T-helper 22 cell (primary cell): ENCODE measurements at regions not wholly inside any gene's neighbourhood (a gene's known extent, or its start where the extent isn't known, plus 50 kb on each side); places are given as distances from the start of the nearest gene placed in this dataset.

Experiments
- DNase-seq: peaks from one replicate; pipeline ENCODE4 v3.0.0-alpha.2; 2020; ENCODE audit warnings: low read depth

DNA sequence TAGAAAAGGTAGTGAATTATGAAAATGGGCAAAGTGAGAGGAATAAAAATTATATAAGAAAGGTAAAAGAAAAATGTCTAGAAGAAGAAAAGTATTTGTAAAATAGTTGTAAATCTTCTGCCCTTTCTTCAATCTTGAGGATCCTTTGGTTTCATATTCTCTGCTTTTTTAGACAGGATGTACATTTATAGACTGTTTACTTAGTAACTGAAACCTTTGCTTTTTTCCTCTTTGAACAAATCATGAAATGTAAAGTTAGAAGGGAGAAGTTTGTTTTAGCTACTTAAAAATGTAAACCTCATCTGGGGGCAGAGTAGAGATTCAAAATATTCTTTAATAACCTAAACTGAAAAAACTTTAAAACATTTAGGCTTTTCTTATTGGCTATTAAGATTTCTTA is 150.4 kb upstream of the ITGA4 start:
- DNase-seq = no peak

DNA sequence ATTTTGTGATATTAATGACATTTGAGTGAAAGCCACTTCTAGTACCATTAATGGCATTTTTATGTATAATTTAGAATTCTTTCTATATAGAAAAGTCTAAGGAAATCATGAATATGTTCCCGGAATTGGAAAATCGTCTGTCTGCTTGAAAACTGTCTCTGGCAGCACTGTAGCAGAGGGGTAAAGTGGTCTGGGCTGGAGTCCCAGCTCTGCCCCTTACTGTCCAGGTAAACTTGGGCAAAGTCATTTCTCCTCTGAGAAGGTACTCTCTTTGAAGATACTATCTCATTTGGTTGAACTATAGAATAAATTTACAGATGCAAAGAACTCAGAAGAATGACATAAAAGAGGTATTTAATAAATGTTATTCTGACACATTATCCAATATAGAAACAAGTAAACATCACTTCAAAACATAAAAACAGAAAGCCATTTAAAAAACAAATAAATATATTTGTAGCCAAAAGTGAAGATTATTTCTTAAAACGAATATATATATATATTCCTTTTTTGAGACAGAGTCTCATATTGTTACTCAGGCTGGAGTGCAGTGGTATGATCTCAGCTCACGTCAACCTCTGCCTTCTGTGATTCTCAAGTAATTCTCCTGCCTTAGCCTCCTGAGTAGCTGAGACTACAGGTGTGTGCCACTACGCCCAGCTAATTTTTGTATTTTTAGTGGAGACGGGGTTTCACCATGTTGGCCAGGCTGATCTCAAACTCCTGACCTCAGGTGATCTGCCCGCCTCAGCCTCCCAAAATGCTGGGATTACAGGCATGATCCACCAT is 149.8 kb upstream of the ITGA4 start:
- DNase-seq = no peak

DNA sequence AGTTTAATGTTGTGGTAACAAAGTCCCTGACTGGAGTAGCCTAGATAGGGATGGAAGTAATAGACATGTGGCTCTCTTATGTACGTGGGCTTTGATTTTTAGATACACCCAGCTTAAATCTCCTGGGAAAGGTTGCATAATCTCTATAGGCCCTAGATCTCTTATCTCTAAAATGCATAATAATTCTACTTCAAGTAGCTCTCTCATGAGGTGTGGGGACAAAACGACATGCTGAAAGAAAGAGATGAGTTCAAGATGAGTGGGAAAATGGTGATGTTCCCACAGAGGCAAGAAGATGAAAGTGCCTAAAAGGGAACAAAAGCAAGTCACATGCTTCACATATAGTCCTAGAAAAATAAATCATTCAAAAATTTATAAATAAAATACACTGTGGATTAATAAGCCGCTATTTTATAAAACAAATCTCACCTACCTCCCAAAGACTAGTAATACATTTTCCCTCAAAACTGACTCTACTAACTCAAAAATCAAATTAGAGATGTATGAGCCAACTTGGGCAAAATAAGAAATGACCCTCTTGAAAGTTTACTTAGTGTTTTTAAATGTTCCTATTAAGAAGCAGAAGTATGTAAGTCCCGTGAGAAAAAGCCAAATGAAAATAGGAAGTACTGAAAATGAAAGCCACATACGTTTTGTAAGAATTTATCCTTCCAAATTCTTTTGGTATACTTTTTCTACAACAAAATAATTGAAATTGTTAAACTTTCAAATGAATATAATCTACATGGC is 148.2 kb upstream of the ITGA4 start:
- DNase-seq = no peak

DNA sequence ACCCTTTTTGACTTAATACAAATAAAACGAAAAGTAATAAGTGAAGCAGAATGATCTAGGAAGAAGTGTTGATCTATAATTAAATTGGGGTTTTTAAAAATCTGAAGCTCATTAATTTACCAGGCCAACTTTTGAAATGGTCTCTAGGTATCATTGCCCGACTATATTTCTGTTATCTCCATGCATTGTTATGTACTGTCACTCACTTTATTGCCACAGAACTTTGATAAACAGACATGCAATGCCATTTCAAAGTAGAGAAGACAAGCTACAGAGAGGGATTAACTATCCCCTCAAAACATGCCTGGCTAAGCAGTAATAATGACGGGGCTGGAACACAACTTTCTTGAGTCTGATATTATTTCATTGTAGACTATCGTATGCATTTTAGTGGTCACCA is 147.6 kb upstream of the ITGA4 start:
- no peak for DNase-seq

DNA sequence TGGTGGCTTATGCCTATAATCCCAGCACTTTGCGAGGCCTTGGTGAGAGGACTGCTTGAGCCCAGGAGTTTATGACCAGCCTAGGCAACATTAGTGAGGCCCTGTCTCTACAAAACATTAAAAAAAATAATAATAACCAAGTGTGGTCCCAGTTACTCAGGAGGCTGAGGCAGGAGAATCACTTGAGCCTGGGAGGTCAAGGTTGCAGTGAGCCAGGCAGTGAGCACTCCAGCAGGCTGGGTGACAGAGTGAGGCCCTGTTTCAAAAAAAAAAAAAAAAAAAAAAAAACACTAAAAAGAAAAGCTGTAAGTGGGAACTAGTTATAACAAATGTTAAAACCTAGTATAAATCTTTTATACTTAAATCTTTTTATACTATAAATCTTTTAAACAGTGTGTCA is 146.2 kb upstream of the ITGA4 start:
- DNase-seq = no peak

DNA sequence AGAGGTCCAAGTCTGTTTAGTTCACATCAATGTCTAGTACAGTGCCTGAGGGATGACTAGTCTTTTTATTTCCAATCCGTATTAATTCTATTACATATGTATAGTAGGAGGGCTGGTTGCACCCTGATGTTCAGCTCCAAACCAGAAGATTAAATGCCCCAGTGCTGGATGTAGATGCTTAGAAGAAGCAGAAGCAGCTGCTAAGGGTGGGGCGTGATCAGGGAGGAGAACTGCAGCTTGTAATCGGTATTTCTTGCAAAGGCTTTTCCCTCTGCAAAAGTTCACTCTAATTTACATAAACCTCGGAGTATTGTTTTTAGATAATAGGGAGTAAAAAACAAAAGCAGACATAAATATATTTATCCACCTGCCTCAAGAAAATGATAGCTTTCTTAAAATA is 145.3 kb upstream of the ITGA4 start:
- DNase-seq = no peak

DNA sequence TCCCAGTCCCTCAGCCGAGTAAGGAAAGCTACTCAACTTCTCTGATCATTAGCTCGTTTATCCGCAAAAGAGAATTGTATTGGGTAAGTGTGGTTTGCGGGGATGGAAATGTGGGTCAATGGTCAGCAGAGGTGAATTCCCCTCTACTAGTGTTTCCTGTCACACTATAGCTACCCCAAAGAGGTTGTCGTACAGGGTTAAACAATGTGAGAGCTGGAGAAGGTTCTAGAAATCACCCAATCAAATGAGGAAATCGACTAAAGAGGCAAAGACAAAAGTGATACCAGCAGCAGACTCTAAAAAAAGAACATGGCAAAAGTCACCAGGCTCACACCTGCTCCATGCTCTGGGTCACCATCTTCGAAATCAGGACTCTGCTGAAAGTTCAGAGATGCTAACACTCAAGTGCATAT is 144.7 kb upstream of the ITGA4 start:
- no peak for DNase-seq

DNA sequence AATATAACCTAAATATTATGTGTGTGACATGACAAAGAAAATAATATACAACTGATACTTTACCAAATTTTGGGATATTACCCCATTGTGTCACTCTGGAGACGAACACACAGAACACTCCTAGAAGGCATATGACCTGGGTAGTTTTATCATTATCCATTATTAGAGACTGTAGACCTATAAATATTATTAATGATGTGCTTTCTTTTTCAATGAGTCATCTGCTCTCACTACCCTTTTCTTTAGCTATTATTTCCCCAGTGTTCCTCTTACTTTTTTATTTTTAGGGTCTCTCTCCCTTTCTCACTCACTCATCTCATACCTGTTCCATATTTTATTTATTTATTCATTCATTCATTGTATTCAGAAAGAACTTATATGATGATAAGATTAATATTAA is 143.3 kb upstream of the ITGA4 start:
- no peak for DNase-seq

DNA sequence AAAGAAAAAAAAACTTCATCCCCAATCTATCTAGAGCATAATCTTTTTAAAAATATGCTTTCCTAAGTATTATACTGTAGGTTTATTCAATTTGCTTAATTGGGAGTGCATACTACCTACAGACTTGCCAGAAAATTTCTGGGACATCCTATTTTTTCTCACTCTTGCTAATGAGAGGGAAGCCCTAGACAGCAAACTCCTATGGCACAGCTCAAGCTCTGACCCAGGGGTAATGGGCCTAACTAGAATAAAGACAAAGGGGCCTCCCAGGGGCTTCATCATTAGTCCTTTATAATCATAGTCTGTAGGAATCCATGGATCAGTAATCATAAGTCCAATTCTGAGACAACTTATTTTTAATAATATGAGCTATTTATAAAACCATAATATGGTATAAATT is 142.6 kb upstream of the ITGA4 start:
- no peak for DNase-seq

DNA sequence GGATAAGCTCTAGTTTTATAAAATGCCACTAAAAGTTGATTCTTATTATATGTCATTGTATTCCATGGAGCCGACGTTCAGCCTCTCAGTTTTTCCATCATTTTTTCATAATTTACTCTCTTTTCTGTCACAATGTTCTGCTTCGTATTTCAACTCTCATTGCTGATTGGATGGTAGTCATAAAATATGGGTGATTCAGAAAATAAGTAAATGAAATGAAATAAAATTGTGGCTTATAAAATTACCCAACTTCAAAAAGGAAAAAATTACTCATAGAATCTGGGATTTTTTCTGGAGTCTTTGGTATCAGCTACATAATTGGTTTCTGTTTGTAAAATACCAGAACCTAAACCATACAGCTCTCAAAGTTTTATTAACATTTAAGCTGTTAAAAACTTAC is 139.7 kb upstream of the ITGA4 start:
- no peak for DNase-seq

DNA sequence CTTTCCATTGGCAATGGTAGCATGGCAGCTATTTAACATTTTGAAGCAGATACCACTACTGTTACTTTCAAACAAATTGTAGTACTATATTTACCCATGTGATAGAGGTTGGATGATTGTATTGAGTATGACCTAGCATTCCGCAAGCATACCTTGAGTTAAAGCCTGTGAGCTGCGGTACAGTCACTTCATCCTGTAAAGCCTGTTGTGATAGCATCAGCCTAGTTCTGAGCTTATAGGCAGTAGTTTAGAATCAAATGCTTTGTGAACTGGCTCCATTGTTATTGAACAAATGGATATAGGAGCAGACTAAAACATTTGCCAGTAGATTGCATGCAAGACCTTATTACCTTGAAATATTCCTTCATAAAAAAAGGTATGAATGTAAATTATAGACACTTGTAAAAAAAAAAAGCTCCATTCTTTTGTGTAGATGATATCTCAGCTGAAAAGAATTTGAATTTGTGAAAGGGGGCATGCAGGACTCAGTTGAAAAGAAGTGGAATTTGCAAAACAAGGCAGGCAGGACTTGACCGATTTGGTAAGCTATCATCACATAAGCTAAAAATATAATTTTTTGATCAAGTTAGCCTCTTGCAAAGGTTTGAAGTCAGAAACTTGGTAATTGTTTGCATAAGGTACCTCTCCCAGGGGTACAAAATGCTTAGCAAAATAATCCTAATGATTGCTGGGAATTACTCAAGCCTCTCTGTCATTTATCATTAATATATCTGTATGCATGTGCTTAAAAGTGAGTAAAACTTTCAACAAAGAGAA is 138.5 kb upstream of the ITGA4 start:
- DNase-seq = no peak

DNA sequence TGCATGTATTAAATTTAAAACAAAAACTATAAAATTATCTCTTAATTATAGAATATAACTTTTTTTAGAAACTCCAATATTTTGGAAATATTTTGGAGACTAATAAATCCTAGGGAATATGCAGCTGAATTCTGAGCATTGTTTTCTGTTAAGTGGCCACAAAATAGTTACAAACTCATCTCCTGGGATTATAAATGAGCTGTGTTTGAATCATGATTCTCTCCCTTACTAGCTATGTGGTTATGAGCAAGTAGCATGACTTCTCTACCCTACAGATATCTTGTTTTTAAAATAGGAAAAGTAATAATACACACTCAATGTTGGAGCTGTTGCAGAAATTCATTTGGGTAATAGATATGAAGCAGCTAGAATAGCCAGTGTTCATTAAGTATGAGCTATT is 137.9 kb upstream of the ITGA4 start:
- no peak for DNase-seq

DNA sequence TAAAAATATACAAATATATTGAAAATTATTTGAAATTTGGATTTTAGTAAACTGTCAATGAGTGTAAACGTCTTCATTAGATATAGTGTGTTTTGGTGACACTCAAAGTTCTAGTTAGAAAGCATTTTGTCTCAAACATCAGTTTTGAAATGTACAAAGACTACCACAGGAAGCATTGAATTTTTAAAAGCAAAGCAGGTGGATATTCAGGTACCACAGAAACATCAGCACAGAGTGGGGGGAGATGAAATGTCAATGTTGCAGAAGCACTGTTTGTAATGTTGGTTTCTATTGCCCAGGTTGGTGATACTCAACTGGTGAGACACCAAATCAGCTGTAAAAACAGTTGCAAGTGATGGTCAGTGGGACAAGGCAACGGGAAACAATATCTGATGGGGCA is 136.5 kb upstream of the ITGA4 start:
- DNase-seq = no peak

DNA sequence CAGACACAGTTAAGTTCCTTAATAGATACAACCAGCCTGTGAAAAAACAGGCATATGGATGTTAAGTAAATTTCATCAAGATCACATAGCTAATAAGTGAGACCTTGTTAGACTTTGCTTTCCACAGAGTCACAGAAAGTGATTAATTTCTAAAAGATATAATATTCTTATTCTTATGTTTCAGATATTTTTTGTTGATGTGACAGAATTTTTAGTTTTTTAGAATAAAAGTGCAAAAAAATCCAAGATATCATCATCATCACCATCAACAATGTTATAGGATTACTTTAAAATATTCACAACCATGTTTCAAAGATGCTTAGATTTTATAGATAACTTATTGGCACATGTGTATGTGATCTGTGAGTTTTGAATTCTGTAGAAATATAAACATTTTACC is 132.3 kb upstream of the ITGA4 start:
- DNase-seq = no peak

DNA sequence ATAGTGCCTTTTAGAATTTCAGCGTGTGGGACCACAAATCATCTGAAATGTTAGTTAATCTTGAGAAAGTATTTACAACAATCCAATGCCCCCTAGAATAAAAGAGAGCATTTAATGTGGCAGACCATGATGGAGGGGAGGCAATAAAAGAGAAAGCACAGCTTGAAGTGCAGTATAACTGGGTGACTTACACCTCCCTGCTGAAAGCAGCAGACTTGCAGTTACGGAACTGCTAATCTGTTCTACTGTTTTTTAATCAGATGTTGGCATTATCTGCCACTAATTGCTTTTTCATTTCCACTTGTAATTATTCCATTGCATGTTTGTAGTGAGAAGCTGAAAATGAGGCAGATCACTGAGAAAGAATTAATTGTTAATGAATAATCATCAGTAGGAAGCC is 130.5 kb upstream of the ITGA4 start:
- no peak for DNase-seq

DNA sequence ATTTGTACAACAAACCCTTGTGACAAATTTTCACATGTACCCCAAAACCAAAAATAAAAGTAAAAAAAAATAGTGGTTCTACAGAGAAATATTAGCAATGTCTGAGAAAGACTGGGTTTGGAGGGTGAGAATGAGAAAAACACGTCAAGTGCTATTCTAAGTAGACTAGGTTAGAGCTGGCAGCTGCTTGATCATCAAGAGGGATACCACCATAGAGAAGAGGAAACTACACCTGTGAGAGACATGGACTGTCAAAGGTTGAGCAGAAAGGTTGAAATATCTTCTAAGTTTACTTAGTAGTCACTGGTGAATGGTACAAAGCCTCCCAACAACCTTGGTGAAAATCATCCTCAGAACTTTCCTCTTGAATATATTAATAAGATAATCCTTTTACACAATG is 126.9 kb upstream of the ITGA4 start:
- no peak for DNase-seq

DNA sequence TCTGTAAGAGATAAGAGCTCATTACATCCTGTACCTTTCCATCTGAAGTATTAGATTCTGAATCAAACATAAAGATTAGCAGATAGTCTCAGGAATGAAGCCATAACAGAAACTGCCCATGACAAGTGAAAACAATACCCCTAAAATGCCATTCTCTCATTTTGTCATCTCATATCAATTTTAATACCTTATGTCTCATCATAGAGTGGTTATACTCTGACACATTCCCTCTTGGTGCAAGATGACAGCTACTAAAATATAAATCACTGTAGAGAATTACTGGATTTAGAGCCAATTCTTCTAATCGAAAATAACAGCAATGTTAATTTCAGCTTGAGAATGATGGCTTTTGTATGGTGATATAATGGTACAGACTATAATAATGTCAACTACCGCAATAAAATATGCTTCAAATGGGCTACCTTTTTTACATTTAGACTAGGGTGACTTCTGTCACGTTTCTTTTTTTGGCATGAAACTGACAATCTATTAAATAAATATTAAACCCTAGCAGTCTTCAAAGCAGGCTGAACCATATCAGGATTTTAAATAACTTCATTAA is 125.1 kb upstream of the ITGA4 start:
- DNase-seq = no peak

DNA sequence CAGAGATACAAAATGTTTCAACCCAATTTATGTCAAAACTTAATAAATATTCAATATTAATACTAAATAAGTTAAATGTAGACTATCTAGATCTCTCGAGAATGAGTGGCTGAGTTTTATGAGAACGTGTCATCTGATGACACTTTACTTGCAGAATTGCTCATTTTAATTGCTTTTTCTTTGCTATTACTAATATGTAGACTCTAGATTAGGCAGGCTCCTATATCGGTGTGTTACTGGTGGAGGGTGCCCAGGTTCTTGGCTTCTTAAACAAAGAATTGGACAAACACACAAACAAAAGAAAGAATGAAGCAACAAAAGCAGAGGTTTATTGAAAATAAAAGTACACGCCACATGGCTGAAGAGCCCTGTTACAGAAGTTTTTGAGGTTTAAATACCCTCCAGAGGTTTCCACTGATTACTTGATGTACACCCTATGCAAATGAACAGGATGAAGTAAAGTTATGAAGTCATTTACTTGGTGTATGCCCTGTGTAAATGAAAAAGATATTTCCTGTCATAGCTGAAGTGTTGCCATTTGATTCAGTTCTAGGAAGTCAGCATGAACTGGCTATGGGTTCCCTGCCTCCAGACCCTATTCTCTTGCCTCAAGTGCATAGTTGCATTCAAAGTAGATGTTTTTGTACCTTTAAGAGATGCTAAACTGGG is 122.9 kb upstream of the ITGA4 start:
- no peak for DNase-seq

DNA sequence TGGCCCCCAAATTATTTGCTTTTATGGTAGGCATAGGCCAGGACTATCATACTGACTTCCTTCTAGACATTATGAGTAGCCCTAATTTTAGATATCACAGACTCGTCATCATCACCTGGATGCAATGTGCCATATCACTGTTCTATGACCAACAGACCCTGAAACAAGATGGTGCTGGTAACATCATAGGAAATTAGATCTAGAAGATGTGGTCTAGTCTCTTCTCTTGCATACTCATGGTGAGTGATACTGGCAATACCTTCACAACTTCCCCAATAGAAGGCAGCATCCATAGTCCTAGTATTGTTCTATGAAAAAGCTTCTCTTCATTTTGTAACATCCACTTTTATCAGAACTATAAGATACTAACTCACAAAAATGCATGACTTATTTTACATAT is 116.3 kb upstream of the ITGA4 start:
- DNase-seq = no peak

DNA sequence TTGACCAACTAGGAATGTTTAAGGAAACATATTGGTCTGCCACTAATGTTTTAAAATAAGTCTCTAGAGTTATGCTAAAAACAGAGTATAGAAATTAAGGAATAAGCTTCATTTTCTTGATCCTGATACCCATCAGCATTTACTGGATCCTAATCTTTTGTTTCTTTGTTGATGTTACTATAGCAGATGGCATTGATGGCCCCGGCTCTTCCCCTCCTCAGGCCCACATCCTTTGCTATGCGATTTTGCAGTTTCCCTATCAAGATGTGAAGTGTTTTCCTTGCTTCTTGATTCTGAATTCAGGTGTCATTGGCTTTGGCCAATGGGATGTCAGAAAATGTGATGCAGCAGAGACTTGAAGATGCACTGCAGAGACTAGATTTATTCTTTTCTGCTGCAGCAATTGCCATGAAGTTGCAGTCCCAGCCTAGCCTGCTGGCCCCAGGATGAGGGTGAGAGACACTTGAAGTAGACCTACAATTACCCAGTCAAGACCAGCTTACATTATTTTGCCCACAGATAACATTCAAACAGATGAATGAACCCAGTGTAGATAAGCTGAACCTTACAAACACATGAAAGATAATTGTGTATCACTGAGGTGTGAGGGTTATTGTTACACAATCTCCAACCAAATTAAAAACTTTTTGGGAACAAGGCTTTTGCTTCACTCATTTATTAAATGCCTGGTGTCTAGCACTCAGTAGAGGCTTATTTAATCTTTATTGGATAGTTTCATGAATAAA is 115.2 kb upstream of the ITGA4 start:
- no peak for DNase-seq

DNA sequence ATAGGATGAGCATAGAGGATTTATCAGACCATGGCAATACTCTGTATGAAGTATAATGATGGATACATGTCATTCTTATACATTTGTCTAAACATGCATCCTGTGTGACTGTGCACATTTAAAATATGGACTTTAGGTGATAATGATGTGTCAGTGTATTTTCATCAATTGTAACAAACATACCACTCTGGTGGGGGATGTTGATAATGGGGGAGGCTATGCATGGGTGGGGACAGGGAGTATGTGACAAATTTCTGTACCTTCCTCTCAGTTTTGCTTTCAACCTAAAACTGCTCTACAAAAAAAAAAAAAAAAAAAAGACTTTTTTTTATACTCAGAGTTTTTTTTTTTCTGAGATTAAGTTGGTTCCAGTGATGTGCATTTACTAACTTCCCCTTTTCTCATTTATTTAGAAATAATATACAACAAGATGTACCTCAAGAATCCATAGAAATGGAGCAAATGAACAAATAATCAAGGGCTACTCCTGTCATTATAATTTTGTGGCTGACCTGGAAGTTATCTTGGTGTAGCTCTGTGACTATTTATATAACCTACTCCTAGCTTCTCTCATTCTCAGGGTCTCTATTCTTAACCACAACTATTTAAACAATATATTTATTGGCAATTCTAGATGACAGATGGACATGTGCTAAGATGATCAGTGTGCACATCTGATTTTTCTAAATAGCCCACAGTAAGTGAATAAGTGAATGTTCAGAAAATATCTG is 108.9 kb upstream of the ITGA4 start:
- DNase-seq = no peak
